Embryonic facial prominence (tissue), 1 donor: ENCODE measurements at regions not wholly inside any gene's neighbourhood (a gene's known extent, or its start where the extent isn't known, plus 50 kb on each side); places are given as distances from the start of the nearest gene placed in this dataset.
"Not testable (repeated sequence)": the region's sequence is repeated elsewhere in the genome, so short reads cannot be mapped to it uniquely, and the experiment has no call there.

Experiments
- DNase-seq: peaks from one replicate; pipeline ENCODE4 v3.0.0-alpha.2; 2016; ENCODE audit errors: extremely low spot score

GRCh38 chr9:129545876-129546275, 75.0 kb downstream of the C9orf50 start:
- not testable (repeated sequence) for DNase-seq

GRCh38 chr9:129544761-129545160, 76.1 kb downstream of the C9orf50 start:
- DNase-seq, result no peak

- DNase-seq, result no peak
Observed at GRCh38 chr9:129542741-129543140, 78.2 kb downstream of the C9orf50 start.

- no peak for DNase-seq
Observed at GRCh38 chr9:129541270-129541669, 79.6 kb downstream of the C9orf50 start.

- no peak for DNase-seq
Observed at GRCh38 chr9:129539446-129539845, 81.5 kb downstream of the C9orf50 start.

GRCh38 chr9:129531860-129532402, 89.0 kb downstream of the C9orf50 start:
- not testable (repeated sequence) for DNase-seq

GRCh38 chr9:129527955-129528354, 92.9 kb downstream of the C9orf50 start:
- not testable (repeated sequence) for DNase-seq

GRCh38 chr9:129525656-129526196, 95.2 kb downstream of the C9orf50 start:
- DNase-seq, result no peak

- no peak for DNase-seq
Observed at GRCh38 chr9:129524582-129525270, 96.2 kb downstream of the C9orf50 start.

- DNase-seq, result no peak
Observed at GRCh38 chr9:129523943-129524581, 96.8 kb downstream of the C9orf50 start.

- DNase-seq, result no peak
Observed at GRCh38 chr9:129522351-129522750, 98.5 kb downstream of the C9orf50 start.

GRCh38 chr9:129520082-129520481, 100.8 kb downstream of the C9orf50 start:
- no peak for DNase-seq

GRCh38 chr9:129518074-129518473, 102.8 kb downstream of the C9orf50 start:
- DNase-seq, result no peak

GRCh38 chr9:129517006-129517405, 103.9 kb downstream of the C9orf50 start:
- no peak for DNase-seq

GRCh38 chr9:129514891-129515290, 106.0 kb downstream of the C9orf50 start:
- no peak for DNase-seq

GRCh38 chr9:129514497-129514867, 106.4 kb downstream of the C9orf50 start:
- DNase-seq, result no peak

GRCh38 chr9:129513856-129514496, 106.9 kb downstream of the C9orf50 start:
- DNase-seq, result no peak

- DNase-seq, result no peak
Observed at GRCh38 chr9:129513282-129513681, 107.6 kb downstream of the C9orf50 start.

GRCh38 chr9:129511285-129511900, 109.5 kb downstream of the C9orf50 start:
- no peak for DNase-seq

GRCh38 chr9:129509533-129509928, 111.4 kb downstream of the C9orf50 start:
- DNase-seq, result no peak

- DNase-seq, result no peak
Observed at GRCh38 chr9:129507805-129508204, 113.1 kb downstream of the C9orf50 start.

- no peak for DNase-seq
Observed at GRCh38 chr9:129506892-129507291, 114.0 kb downstream of the C9orf50 start.
